ENCODE measurements at regions not wholly inside any gene's neighbourhood (a gene's known extent, or its start where the extent isn't known, plus 50 kb on each side); places are given as distances from the start of the nearest gene placed in this dataset.
A peak's percentile ranks its signal among the peaks of the same experiment; 100 is the strongest.

- no peak for DNase-seq (ENCODE audit: low read depth, low spot score)
Measured at GRCh38 chr4:123496421-123496820, 99.8 kb downstream of the SPRY1 start.

- DNase-seq (ENCODE audit: low read depth, low spot score): no peak
Measured at GRCh38 chr4:123497340-123497739, 100.7 kb downstream of the SPRY1 start.

DNA sequence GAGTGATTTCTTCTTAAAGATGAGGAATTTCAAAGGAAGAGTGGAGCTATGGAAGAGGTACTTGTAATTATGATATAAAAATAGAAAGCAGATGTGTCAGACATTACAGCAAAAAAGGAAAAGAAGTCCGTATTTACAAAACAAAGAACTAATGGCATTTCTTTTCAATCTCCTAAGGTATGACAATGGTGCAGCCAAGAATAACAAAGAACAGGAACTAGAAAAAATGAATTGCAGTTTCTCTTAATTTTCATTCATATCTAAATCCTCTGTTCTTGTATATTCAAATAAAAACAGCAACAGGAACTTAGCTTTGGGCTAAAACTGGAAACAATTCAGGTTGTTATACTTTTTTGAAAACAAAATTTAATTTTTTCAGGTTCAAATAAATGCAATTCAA, 105.1 kb downstream of the SPRY1 start:
- no peak for DNase-seq (ENCODE audit: low read depth, low spot score)

DNA sequence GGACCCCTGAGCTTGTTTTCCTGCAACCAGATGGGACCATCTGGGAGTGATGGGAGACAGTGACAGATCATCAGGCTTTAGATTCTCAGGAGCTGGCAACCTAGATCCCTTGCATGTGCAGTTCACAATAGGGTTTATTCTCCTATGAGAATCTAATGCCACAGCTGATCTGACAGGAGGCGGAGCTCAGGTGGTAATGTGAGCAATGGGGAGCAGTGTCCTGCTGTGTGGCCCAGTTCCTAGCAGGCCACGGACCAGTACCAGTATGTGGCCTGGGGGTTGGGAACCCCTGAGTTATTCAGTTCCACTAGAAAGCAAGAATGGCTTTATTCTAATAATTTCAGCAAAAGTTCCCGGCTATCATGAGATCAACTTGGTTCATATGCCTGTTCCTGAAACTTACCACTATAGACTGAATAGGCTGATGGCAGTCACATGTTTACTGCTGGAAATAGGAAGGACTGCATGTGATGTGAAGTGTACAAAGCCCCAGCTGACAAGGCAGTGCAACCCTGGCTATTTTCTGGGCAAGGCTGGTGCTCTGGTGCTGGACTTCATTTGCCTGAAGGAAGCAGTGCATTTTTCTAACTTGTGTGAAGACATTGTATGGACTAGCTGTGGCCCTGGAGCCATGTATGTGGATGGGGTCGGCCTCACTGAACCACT, 107.2 kb downstream of the SPRY1 start:
- DNase-seq (ENCODE audit: low read depth, low spot score): no peak

GRCh38 chr4:123505095-123506010, 108.8 kb downstream of the SPRY1 start:
- peak; percentile 95 for DNase-seq (ENCODE audit: low read depth, low spot score)

DNA sequence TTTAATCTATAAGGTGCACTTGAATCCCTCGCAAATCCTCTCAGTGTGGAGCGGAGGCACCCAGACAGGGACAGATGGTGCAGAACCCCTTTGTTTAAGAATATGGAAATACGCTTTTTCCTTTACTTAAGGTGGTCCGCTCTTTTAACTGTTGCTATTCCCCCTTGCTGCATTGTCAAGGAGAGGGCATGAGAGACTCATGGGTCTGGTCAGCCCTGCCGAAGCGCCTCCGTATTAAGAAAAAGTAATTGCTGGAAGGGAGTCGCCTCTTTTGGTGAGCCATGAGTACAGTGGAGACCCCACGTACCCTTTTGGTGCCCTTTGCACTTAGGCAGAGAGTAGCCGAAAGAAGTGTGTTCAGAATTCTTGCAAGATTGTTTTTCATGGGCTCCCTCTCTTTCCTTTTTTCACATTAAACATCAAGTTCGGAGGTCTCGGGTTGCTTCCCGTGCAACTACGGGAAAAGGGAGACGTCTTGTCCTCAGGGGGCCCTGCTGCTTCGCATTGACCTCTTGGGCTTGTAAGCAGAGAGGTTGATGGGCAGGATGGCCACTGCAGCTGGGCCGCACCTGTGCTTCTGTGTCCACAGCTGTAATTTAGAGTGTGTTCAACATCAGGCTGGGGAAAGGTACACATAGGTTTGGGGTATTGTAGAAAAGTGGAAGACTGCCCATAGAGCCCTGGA, 109.6 kb downstream of the SPRY1 start:
- no peak for DNase-seq (ENCODE audit: low read depth, low spot score)

DNA sequence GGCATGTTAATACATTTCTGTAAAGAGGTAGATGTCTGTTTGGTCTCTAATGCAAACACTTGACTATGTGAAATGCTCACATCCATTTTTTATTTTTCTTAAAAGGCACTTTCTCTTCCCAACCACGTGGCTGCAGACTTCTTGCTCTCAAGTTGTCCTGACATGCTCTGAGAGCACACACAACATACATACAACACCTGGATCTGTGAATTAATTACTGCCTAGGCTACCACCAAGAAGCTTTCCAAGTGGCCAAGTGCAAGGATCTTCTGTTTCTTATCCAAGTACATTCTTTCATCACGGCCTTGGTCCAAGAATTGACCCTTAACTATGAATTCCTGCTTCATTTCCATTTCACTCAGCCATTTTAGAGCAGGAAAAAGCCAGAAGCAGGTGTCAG, 110.8 kb downstream of the SPRY1 start:
- no peak for DNase-seq (ENCODE audit: low read depth, low spot score)

DNA sequence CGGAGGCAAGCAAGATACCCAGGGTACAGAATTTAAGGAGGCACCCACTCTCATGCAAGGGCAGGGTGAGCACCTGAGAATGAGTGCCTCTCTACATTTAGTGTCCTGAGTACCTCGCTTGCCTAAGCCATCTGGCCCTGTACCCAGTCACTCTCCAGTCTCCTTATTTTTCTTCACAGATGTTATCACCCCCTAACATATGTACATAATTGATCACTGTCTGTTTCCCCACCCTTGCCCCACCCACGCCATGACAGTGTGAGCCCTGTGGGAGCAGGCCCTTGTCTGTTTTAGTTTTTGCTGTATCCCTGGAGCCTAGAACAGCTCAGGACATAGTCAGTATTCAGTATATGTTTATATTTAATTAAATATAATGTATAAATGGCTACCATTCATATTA, 113.6 kb downstream of the SPRY1 start:
- DNase-seq (ENCODE audit: low read depth, low spot score): no peak

DNA sequence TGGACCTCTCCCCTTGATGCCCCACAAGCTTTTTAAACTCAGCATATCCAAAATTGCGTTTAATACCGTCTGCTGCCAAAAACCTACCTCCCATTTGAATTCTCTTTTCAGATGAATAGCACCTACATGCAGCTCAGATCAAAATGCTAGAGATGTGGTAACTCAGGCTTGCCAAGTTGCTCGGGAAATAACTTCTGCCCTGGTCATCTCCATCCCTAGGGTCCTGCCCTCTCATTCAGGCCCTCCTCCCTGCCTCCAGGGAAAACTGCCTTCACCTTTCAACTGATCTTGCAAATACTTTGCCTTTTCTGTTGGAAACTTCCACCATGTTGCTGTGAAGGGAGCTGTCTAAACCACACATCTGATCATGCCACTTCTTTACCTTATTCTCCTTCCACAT, 114.1 kb downstream of the SPRY1 start:
- no peak for DNase-seq (ENCODE audit: low read depth, low spot score)

GRCh38 chr4:123516576-123516975, 120.0 kb downstream of the SPRY1 start:
- no peak for DNase-seq (ENCODE audit: low read depth, low spot score)

- no peak for DNase-seq (ENCODE audit: low read depth, low spot score)
Measured at GRCh38 chr4:123517176-123517575, 120.6 kb downstream of the SPRY1 start.

GRCh38 chr4:123517971-123518370, 121.4 kb downstream of the SPRY1 start:
- no peak for DNase-seq (ENCODE audit: low read depth, low spot score)

GRCh38 chr4:123520325-123520724, 123.7 kb downstream of the SPRY1 start:
- no peak for DNase-seq (ENCODE audit: low read depth, low spot score)

DNA sequence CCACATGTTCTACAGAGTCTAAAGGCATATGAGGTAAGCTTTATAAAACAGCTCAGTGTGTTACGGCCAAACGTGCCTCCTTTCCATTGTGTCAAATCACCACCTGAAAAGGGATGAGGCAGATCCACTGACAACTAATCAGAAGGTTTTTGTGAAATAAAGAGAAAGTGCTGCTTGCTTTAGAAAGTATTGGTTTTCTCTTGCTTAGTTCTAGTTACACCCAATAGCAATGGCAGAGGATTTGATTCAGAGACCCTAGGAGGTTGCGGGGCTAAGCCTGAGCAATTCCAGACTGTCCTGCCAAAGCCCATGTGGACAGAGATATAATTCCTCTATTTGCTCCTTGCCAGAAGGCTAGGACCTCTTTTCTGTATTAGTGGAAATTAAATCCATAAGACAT, 125.5 kb downstream of the SPRY1 start:
- DNase-seq (ENCODE audit: low read depth, low spot score): no peak

DNA sequence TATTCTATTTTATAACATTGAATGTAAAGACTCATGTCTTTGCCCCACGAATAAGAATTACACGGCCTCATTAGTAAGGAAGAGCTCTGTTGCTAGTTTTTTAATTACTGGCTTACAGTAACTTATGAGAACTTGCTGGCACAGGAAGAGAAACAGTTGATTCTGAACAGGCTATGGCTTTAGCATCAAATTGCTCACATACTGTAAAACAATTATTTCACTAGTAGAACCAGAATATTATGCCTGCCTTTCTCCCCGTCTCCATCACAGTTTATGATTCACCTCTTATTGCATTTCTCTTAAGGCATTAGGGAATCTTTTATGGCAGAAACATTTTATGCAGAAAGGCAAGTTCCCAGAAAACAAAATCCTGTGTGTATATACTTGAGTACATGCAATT, 126.1 kb downstream of the SPRY1 start:
- no peak for DNase-seq (ENCODE audit: low read depth, low spot score)

DNA sequence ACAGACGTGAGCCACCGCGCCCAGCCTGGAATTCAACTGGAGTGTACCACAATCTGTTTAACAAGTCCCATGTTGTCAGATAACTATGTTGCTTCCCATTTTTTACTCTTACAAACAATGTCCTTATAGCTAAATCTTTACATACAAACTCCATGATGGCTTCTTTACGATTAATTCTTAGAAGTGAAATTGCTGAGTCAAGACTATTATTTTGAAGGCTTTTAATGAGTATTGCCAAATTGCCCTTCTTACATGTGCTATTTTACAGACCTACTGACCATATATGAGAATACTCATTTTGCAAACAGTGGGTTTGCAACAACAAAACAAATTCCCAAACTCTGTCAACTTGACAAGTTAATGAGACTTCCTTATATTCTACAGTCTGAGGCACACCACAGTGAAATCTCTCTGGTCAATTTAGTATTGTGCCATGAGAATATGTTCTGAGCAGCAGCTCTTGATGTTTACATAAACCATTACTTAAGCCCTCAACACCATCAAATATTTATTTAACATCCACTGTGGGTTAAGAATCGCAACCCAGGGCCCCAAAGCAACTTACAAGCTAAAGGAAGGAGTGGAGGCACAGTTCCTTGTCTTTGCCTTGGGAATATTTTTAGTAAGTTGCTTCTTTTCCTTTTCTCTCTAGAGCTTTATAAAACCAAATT, 128.5 kb downstream of the SPRY1 start:
- no peak for DNase-seq (ENCODE audit: low read depth, low spot score)

DNA sequence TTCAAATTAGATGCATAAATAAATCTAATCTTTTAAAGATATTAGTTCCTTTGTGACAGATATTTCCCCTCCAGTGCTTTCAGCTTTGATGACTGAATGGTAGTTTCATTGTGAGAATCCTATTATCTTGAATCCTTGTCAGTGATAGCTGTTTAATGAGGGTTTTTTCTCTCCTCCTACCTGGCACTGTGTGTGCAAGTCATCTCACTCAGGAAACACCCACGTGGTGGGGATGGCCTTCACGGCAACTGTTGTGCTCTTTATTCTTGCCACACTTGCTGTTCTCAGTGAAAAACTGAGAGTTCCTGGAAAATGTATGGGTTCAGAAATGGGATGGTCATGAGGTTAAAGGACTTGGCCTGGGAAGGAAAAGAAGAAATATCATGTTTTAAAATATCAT, 129.9 kb downstream of the SPRY1 start:
- no peak for DNase-seq (ENCODE audit: low read depth, low spot score)

GRCh38 chr4:123528501-123529277, 132.1 kb downstream of the SPRY1 start:
- no peak for DNase-seq (ENCODE audit: low read depth, low spot score)

DNA sequence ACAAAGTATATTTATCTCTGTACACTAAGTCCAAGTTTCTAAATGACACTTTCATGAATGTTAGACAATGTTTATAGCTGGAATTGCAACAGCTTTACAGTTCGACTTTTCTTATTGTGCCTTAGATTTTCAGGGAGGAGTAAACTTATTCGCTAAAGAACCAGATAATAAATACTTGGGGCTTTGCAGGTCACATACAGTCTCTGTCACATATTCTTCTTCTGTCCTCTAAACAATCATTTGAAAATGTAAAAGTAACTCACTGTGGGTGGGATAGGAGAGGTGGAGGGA, 132.6 kb downstream of the SPRY1 start:
- no peak for DNase-seq (ENCODE audit: low read depth, low spot score)

- DNase-seq (ENCODE audit: low read depth, low spot score): no peak
Measured at GRCh38 chr4:123530357-123530756, 133.8 kb downstream of the SPRY1 start.

- DNase-seq (ENCODE audit: low read depth, low spot score): no peak
Measured at GRCh38 chr4:123535037-123535748, 138.6 kb downstream of the SPRY1 start.

All from ELF-1 (cell line).